Ureter (tissue), 1 donor: ENCODE measurements at regions not wholly inside any gene's neighbourhood (a gene's known extent, or its start where the extent isn't known, plus 50 kb on each side); places are given as distances from the start of the nearest gene placed in this dataset.
"Not testable (repeated sequence)": the region's sequence is repeated elsewhere in the genome, so short reads cannot be mapped to it uniquely, and the experiment has no call there.

ENCODE experiments used
- DNase-seq: peaks from one replicate; pipeline ENCODE4 v3.0.0-alpha.2; 2020; ENCODE audit warnings: low spot score
- donor health status: DM: yes; HTN: yes; CAD: no.

DNA sequence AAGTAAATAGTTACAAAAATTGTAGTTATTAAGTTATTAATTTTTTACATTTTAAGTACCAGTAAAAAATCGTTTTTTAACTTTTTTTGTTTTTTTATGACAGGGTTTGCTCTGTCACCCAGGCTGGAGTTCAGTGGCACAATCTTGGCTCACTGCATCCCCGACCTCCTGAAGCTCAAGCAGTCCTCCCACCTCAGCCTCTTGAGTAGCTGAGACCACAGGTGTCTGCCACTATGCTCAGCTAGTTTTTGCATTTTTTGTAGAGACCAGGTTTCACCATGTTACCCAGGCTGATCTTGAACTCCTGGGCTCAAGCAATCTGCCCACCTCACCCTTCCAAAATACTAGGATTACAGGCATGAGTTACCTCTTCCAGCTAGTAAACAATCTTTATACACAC is 477.9 kb upstream of the MIR17HG start:
- no peak for DNase-seq

DNA sequence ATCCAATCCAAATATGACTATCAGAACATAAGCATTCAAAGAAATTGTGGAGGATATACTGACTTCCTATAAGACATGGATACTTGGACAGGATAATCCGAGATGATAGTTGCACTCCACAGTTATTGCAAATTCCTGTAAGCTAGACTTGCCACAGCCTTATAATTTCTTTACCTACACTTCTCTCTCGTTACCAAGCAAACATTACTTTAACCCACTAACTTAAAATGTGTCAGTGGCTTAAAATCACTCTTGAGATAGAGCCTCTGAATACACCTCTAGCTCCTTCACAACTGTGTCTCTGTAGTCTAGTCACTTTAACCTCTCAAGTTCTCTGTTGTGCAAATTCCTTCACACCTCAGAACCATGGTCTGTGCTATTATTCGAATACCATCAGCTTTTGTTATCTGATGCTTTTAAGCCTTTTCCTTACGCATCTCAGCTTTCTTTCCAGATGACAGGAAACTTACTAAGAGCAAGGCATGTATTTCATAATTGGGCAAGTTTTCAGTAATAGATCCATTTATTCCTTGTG is 474.9 kb upstream of the MIR17HG start:
- DNase-seq, result no peak

DNA sequence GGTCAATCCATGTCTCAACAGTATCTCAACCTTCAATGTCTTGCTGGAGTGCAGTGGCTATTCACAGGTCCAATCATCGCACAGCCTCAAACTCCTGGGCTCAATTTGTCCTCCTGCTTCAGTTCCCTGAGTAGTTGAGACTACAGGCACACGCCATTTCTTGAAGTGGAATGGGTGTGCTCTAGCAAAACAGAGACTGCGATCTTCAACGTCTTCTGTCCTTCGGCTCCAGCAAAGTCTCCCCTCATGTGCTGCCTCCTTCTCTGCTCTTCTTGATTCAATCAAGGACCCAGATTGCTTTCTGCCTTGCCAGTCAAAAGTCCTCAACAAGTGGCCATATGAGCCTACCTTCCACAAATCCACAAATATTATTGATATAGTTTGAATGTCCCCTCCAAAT is 466.7 kb upstream of the MIR17HG start:
- no peak for DNase-seq

DNA sequence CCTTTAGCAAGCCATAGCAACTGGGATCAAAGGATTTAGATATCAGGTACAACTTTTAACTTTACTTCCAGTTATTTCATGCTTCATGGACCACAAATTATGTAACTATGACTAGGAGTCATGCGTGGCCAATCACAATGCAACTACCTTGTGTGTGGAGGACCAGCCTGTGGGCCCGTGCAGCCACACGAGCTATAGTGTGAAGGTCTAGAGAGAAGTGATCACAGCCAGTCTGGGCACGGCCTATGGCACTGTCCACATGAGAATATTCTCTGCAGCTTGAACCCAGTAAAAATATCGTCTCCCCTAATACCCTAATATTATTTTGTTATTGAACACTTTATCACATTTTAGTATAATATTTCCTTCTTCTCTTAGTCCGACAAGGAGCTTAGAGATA is 464.9 kb upstream of the MIR17HG start:
- DNase-seq, result no peak

DNA sequence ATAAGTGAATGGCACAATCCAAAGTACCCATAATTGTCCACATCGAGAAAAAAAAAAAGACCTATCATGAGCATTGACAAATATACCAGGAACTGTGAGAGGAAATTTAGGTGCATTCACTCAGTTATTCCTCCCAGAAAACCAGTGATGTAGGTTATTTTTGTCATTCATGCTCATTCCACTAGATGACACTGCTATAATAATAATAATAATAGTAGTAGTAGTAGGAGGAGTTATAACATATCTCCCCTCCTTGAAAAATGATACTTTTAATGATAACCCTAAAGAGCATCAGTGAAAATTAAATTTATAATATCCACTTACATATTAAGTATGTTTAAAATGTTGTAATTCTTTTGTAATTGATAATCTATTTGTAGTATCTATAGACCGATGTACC is 463.9 kb upstream of the MIR17HG start:
- no peak for DNase-seq

DNA sequence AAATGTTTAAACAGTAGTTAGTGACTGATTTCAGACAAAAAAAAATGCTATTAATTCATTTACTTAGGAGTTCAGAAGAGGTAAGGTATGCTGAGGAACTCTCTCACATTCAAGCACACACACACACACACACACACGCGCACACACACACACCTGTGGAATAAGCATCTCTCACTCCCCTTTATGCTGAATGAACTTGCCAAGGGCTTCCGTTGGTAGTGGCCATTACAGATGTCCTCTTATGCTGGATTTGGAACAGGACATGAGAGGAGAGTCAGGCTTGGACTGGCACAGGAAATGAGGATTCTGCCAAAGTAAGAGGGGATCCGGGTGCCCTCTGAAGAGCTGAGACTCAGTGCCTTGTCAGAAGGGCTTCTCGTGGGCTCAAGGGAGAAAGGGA is 463.4 kb upstream of the MIR17HG start:
- DNase-seq, result no peak

DNA sequence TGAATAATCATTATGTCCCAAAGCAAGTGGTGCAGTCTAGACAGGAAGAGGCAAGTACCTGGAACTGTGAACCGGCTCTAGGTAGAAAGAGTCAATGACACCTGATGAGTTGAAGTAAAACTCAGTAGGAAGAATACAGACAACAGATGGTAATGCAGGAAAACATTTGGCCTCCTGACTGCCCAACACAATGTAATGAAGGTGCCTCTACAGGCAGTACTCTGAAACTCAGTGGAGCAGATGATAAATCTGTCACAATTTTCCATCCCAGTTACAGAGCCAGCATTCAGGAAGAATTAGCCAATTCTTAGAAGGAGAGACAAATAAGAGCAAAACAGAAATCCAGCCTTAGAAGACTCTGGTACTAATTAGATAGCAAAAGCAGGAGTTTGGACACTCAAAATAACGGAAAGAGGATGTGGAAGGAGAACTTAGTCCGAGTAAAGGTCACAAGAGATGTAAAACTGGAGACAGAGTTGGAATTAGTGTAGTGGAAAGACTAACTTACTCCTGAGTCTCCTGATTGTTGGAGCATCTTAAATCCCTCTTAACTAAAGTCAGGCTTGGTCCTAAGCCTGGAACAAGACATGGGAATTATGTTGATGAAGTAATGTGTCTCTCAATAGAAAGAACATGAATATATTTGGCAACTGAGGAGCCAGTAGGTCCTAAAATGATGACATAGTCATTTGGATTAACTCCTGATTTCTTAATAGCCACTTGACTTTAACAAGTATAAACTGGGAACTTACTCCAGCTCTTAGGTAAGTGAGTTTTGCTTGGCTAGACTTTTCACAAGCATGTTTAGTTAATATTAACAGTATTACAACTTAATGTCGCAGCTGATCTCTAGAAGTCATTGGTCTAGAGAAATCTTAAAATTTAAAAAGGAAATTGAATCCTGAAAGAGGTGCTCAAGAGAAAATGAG is 457.3 kb upstream of the MIR17HG start:
- DNase-seq, result no peak

DNA sequence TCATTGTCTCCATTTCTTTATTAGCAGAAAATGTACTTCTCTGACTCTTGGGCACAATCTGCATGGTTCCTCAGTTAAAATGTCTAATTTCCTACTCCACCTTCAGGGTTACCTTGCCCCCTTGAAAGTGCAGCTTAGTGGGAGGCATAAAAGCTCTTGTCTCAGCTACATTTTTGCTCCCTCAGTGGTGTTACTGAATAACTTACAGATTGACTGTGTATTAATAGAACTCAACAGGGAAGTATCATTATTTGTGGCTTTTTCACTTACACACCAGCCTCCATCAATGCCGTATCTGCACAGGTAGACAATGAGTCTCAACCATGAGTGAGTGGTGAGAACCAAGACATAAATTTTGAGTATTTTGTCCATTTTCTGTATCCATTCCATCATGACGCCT is 456.2 kb upstream of the MIR17HG start:
- no peak for DNase-seq

DNA sequence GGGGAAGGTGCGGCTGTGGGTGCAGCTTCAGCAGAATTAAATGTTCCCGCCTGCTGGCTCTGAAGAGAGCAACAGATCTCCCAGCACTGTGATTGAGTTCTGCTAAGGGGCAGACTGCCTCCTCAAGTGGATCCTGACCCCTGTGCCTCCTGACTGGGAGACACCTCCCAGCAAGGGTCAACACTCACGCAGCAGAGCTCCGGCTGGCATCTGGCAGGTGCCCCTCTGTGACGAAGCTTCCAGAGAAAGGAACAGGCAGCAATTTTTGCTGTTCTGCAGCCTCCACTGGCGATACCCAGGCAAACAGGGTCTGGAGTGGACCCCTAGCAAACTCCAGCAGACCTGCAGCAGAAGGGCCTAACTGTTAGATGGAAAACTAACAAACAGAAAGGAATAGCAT is 454.3 kb upstream of the MIR17HG start:
- DNase-seq, result not testable (repeated sequence)

DNA sequence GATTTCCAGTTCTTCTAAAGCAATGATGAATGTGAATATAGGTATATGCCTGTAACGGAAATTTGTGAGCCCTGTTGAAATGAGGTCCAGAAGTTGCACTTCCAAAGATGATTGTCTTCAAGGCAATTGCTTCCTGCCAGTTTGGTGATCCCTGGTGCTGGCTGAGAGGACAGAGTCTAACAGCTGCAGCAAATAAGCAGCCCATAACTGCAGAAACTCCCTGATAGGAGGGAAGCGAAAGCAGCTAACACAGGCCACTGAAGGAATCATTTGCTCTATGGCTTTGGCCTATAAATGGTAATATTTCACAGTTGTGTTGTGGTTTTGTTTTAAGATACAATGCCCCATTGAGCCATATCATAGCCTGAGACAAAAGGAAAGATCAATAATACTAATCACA is 451.5 kb upstream of the MIR17HG start:
- no peak for DNase-seq

DNA sequence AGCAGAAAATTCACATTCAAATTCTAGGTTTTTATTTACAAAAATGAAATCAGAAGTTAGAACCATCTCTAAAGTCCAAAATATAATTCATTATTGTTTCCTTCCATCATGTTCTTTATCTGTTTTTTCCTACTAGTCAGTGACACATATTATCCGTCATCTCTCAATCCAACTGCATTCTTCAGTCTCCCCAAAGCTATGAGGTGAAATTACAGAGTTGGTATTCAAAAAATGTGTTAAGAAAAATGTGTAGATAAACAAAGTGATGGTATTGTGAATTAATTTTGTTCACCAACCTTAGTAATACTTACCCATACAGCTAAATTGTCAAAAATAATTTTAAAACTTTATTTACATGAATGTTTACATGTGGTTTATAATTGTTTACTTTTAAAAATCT is 448.7 kb upstream of the MIR17HG start:
- no peak for DNase-seq

DNA sequence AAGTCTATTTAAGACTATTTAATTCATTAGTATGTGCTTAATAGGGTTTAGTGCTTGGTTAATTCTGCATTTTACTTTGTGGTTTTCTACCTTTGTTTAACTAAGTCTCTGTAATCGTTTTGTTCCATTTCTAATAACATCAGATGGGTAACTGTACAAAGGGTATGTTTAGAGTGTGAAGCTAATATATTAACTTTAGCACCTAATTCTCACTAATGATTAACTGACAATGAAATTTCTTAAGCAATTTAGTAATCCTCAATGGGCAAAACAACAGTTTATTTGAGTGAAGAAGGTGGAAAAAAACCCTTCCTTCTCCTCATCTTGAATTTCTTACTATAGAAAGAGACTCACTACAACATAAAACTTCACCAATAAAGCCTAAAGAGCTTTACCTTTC is 448.1 kb upstream of the MIR17HG start:
- no peak for DNase-seq

DNA sequence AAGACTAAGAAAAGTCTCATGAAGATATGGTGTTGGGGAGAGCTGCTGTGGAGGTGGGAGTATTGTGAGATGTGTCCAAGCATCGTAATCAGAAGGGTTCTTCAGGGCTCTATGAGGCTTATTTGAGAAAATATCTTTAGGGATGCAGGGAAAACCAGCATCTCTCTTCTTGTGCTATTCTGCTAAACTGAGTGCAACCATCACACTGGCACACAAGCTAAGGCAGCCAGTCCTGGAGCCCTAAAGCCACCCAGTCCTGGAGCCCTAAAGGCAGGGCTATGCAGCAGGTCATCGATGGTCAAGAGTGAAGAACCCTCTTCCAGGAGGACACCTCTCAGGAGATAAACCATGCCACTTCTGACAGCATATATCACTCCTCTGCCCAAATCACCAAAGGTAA is 445.2 kb upstream of the MIR17HG start:
- no peak for DNase-seq

DNA sequence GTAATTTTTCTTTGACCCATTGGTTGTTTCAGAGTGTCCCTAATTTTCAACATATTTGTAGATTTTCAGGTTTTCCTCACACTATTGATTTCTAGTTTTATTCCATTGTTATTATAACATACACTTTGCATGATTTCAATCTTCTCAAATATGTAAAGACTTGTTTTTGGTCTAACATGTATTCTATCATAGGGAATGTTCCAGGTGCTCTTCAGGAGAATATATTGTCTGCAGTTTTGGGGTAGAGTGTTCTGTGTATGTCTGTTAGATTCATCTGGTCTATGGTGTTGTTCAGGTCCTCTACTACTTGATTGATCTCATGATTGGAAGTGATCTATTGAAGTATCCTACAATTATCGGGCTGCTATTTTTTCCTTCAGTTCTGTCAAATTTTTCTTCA is 440.9 kb upstream of the MIR17HG start:
- DNase-seq, result no peak

DNA sequence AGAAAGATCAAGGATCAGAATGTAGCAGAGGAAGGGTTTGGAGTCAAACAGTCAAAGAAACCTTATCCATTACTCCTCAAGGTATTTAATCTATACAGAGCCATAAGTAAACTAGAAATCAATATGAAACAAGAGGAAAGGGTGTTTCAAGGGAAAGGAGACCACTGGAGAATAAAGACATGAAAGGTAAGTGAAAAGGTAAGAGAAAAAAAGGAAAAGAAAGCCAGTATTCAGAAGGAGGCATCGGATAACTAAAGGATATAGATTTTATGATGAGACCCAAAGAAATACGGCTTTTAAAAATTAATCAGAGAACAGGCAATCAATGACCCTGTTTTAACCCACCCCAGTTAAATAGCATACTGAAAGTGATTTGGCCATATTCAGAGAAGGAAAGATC is 438.7 kb upstream of the MIR17HG start:
- no peak for DNase-seq

DNA sequence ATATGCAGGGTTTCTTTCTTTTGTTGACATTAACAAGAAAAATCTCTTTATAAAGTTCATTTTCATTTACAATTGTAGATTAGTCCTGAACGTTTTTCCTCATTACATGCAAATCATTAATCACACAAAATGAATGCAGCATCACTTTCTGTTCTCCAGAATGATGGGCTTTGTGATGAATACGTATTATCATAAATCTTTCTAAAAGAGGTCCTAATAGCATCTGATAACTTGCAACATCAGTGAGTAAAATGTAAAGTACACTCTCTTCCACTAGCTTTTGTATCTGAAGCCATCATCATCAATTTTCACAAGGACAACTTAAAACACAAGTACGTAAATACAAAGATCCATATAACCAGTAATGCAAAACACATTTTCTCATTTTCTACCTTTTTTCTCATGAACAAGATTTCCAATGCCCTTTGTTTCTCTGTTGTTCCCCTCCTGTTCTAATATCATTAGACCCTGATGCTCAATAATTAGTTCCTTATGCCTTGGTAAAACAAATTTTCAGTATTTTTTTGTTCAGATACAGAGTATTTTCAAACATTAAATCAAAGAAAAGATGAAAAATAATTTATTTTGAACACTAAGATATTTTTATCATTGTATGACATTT is 437.4 kb upstream of the MIR17HG start:
- no peak for DNase-seq

DNA sequence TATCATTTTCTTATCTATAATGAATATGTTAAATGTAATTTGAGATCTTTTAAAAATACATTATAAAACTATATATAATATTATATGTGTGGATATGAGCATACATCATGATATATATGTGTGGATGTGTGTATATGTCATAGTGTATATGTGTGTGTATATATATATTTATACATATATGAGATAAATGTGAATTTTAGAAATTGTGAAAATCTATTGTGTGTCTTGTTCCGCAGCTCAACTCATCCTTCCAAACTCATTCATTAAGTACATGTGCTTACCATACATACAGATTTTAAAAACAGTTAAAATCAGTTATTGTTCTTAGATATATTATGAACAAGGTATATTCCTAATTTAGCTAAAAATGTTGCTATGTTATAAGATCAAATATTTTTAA is 435.2 kb upstream of the MIR17HG start:
- DNase-seq, result no peak

DNA sequence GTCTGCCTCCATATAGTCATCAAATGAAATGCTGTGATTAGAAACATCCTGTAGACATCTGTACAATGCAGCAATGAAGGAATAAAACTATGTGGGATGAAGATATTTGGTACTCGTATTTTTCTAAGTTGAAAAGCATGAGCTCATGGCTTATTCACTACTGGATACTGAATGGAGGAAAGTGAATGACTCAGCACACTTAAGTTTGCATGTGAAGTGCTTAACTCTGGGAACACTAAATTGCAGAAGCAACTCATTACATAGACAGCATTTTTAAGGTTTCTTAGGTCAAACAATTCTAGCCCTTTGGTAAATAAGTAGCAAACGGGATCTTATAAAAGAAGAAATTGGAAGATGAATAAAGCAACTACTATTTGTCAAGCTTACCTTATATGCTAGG is 429.0 kb upstream of the MIR17HG start:
- no peak for DNase-seq

DNA sequence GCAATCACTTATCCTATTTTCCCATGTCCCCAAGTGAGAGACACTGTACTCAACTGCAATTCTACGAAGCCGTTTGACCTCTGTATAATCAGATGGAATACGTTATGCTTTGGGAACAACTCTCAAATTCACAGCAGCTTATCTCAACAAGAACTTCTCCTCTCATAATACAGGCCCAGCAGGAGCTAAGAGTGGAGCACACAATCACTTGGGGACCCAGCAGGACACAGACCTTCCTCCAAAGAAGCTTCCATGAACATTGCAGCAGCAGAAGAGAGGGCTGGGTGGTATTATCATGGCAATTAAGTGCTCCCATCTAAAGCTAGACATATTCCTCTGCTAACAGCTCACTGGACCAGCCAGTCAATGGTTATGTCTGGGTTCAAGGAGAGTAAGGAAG is 428.3 kb upstream of the MIR17HG start:
- DNase-seq, result no peak

DNA sequence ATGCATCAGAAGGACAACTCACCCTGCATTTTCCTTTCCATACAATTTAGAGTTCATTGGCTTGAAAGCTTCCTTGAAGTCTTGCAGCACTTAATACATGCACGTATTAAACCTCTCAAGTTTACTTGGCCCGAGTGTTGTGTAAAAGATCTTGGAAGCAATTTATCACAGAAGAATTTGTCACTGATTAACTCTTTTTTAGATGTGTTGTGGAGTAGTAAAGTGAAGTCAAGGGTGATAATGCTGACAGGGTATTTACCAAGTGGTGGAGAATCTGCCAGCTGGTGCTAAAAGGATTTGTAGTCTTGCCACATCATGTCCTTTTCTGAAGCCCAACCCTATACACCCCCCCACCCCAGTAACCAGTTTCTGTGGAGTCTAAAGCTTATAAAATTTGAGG is 421.0 kb upstream of the MIR17HG start:
- no peak for DNase-seq

DNA sequence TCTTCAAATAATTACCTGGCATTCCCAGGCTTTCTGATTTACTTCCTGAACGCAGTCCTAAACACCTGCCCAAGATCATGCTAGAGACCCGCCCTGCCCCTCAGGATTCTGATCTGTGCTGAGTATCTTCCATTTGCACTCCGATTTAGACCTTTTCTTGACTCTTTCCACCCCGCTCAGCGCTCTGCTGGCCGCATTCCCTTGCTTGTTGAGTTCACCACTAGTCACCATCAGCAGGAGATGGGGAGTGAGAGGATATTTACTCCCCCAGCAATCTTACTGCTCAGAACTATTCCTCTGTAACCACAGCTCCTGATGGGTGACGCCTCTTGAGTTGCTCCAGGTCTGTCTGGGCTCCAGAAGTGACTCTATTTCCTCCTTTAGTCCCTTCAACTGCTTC is 419.4 kb upstream of the MIR17HG start:
- no peak for DNase-seq

DNA sequence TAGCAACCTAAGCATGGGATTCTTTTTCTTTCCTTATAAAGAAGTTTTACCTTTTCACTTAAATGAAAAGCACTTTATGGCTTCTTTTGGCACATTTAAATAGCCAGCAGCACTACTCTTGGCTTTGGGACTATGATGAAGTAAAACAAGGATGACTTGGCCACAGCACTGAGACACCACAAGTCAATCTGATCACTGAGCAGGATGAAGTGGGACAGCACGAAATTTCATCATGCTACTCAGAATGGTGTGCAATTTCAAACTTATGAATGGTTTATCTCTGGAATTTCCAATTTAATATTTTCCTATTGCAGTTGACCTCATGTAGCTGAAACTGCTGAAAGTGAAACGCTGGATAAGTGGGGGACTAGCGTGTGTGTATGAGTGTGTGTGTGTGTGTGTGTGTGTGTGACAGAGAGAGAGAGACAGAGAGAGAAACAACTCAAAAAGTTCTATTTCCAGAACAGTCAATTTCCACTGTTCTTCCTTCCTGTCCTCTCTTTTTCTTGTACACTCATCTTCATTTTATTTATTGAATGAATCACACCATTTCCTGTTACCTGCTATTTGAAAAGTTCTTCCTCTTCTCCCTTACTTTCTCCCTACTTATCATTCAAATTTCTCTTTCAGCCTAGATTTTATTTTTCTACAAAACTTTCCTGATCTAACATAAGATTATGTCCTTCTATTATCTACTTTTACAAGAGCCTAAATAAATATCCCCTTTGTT is 414.2 kb upstream of the MIR17HG start:
- no peak for DNase-seq

DNA sequence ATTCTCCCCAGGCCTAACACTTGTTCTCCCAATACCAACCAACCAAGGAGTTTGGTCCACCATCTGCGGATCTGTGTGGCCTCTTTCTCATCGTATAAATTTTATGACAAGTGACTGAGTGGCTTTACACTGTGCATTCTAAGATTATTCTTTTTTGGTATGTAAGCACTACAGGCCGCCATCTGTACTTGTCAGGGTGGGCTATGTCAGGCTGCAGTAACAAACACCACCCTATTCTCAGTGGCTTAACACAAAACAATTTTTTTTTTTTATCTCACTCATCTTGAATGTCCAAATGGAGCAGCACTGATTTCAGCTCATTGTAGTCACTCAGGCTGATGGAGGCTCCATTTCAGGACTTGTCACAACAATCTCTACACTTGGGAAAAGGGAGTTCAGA is 412.7 kb upstream of the MIR17HG start:
- DNase-seq, result no peak
